ENCODE measurements at regions not wholly inside any gene's neighbourhood (a gene's known extent, or its start where the extent isn't known, plus 50 kb on each side); places are given as distances from the start of the nearest gene placed in this dataset.

DNA sequence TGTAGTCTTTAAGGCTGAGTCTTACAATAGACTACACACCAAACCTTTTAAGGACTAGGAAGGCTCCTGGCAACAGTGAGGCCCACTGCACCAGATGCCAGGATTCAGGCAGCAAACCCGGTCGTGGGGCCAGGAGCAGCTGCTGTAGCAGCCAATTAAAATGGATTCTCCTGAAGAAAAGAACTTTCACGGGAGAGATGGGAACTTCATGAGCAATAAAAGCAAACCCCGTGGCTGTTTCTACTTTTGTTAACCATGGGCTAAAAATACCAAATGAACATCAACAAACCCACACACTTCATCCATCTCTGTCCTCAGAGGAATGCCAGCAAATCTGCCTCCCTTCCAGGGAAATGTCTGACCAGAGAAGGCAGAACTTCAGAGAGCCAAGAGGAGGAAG, 101.4 kb downstream of the BTC start:
- TF ChIP-seq, protein P1, sequence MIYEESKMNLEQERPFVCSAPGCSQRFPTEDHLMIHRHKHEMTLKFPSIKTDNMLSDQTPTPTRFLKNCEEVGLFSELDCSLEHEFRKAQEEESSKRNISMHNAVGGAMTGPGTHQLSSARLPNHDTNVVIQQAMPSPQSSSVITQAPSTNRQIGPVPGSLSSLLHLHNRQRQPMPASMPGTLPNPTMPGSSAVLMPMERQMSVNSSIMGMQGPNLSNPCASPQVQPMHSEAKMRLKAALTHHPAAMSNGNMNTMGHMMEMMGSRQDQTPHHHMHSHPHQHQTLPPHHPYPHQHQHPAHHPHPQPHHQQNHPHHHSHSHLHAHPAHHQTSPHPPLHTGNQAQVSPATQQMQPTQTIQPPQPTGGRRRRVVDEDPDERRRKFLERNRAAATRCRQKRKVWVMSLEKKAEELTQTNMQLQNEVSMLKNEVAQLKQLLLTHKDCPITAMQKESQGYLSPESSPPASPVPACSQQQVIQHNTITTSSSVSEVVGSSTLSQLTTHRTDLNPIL (CRISPR knock-in tag; IDR thresholded peaks at IDR 0.05; ENCODE audit: low read depth) = no peak
- TF ChIP-seq CSDC2 (CRISPR knock-in tag; IDR thresholded peaks at IDR 0.05) (no peak), OSR1 (CRISPR knock-in tag; IDR thresholded peaks at IDR 0.05) (no peak), ZFP3 (CRISPR knock-in tag; IDR thresholded peaks at IDR 0.05) (no peak), TCF4 (CRISPR knock-in tag; IDR thresholded peaks at IDR 0.05; ENCODE audit: borderline replicate concordance) (no peak), RARB (CRISPR knock-in tag; IDR thresholded peaks at IDR 0.05) (no peak), CSRNP3 (CRISPR knock-in tag; IDR thresholded peaks at IDR 0.05) (no peak), BACH2 (CRISPR knock-in tag; IDR thresholded peaks at IDR 0.05; ENCODE audit: borderline replicate concordance) (no peak), ZNF565 (CRISPR knock-in tag; conservative IDR thresholded peaks at IDR 0.05; ENCODE audit: low read depth) (no peak), ZC3H10 (CRISPR knock-in tag; IDR thresholded peaks at IDR 0.05) (no peak), TOX (CRISPR knock-in tag; IDR thresholded peaks at IDR 0.05; ENCODE audit: borderline replicate concordance) (no peak), ISL1 (CRISPR knock-in tag; IDR thresholded peaks at IDR 0.05) (no peak), ZNF8 (CRISPR knock-in tag; IDR thresholded peaks at IDR 0.05) (no peak), ZNF70 (CRISPR knock-in tag; IDR thresholded peaks at IDR 0.05) (no peak), SNAI2 (CRISPR knock-in tag; IDR thresholded peaks at IDR 0.05) (no peak), PPARA (CRISPR knock-in tag; IDR thresholded peaks at IDR 0.05; ENCODE audit: borderline replicate concordance) (no peak)
- TF ChIP-seq, protein P2, sequence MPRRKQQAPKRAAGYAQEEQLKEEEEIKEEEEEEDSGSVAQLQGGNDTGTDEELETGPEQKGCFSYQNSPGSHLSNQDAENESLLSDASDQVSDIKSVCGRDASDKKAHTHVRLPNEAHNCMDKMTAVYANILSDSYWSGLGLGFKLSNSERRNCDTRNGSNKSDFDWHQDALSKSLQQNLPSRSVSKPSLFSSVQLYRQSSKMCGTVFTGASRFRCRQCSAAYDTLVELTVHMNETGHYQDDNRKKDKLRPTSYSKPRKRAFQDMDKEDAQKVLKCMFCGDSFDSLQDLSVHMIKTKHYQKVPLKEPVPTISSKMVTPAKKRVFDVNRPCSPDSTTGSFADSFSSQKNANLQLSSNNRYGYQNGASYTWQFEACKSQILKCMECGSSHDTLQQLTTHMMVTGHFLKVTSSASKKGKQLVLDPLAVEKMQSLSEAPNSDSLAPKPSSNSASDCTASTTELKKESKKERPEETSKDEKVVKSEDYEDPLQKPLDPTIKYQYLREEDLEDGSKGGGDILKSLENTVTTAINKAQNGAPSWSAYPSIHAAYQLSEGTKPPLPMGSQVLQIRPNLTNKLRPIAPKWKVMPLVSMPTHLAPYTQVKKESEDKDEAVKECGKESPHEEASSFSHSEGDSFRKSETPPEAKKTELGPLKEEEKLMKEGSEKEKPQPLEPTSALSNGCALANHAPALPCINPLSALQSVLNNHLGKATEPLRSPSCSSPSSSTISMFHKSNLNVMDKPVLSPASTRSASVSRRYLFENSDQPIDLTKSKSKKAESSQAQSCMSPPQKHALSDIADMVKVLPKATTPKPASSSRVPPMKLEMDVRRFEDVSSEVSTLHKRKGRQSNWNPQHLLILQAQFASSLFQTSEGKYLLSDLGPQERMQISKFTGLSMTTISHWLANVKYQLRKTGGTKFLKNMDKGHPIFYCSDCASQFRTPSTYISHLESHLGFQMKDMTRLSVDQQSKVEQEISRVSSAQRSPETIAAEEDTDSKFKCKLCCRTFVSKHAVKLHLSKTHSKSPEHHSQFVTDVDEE (CRISPR knock-in tag; IDR thresholded peaks at IDR 0.05) = no peak
- ATAC-seq = no peak

Measured in SK-N-SH treated with all-trans-retinoic acid at 6 μM for 48 hours (cell line).